Naive thymus-derived CD4-positive, alpha-beta T cell (primary cell): ENCODE measurements at regions not wholly inside any gene's neighbourhood (a gene's known extent, or its start where the extent isn't known, plus 50 kb on each side); places are given as distances from the start of the nearest gene placed in this dataset.

Source experiments
- ATAC-seq: fragments of 150-1000 bp; cut with Tn5 transposase; 2 replicates; pipeline ENCODE4 v1.10.0; 2021; ENCODE audit warnings: mild to moderate bottlenecking, moderate library complexity
- CTCF ChIA-PET: fragments of 350-600 bp; sonication (Branson Sonifier 250); formaldehyde crosslinking; loops from one replicate; lab custom pipeline; 2021; ENCODE audit warnings: antibody characterized with exemption; lab: Charles Lee
- POLR2A ChIA-PET: fragments of 350-600 bp; sonication (Branson Sonifier 250); formaldehyde crosslinking; loops from one replicate; lab custom pipeline; 2021; ENCODE audit warnings: antibody characterized with exemption, inconsistent platforms; lab: Charles Lee
- DNase-seq, 9 donors: peaks; one replicate each; pipeline versions ENCODE4 v3.0.0 to v3.0.0-alpha.2; 2020 to 2022; ENCODE audit warnings: mixed read lengths in 1 of 9
- H3K27ac ChIP-seq: one replicate; pipeline ENCODE4 v1.7.0; 2013; ENCODE audit warnings: mild to moderate bottlenecking, low read depth, low read length, moderate library complexity
- H3K27me3 ChIP-seq, 2 donors: one replicate each; pipeline ENCODE4 v1.7.0; 2013; ENCODE audit warnings: low read length in 2 of 2, mild to moderate bottlenecking in 2 of 2, moderate library complexity in 2 of 2; ENCODE audit not compliant: control insufficient read depth in 2 of 2, insufficient read depth in 2 of 2
- H3K36me3 ChIP-seq, 3 experiments: 1 replicate in 2 of 3; 2 replicates in 1 of 3; pipeline ENCODE4 v1.7.0; 2013; ENCODE audit warnings: low read length in 3 of 3, mild to moderate bottlenecking in 3 of 3, moderate library complexity in 1 of 3; ENCODE audit not compliant: insufficient read depth in 3 of 3, control insufficient read depth in 2 of 3
- H3K4me1 ChIP-seq, 2 donors: one replicate each; pipeline ENCODE4 v1.7.0; 2013; ENCODE audit warnings: low read length in 2 of 2, mild to moderate bottlenecking in 2 of 2, moderate library complexity in 1 of 2; ENCODE audit not compliant: control insufficient read depth in 2 of 2, insufficient read depth in 2 of 2
- H3K4me3 ChIP-seq: 2 replicates; pipeline ENCODE4 v1.7.0; 2013; ENCODE audit warnings: mild to moderate bottlenecking, low read length
- H3K9me3 ChIP-seq, 3 experiments: 1 replicate in 2 of 3; 2 replicates in 1 of 3; pipeline ENCODE4 v1.7.0; 2013; ENCODE audit warnings: low read length in 3 of 3; ENCODE audit not compliant: control insufficient read depth in 2 of 3
- H3K27ac Mint-ChIP-seq, 9 donors: one replicate each; pipeline ENCODE4 v1.8.0; 2020 to 2022; ENCODE audit warnings: mixed read lengths in 9 of 9, mild to moderate bottlenecking in 8 of 9, moderate library complexity in 5 of 9, inconsistent platforms in 2 of 9
- H3K27me3 Mint-ChIP-seq, 5 donors: one replicate each; pipeline ENCODE4 v1.8.0; 2021 to 2022; ENCODE audit warnings: mixed read lengths in 5 of 5, mild to moderate bottlenecking in 1 of 5
- H3K36me3 Mint-ChIP-seq, 5 donors: one replicate each; pipeline ENCODE4 v1.8.0; 2020 to 2022; ENCODE audit warnings: mixed read lengths in 5 of 5, mild to moderate bottlenecking in 3 of 5, inconsistent platforms in 1 of 5
- H3K4me1 Mint-ChIP-seq, 7 donors: one replicate each; pipeline ENCODE4 v1.8.0; 2020 to 2022; ENCODE audit warnings: mixed read lengths in 7 of 7, mild to moderate bottlenecking in 3 of 7, inconsistent platforms in 1 of 7
- H3K4me3 Mint-ChIP-seq, 10 donors: one replicate each; pipeline ENCODE4 v1.8.0; 2020 to 2022; ENCODE audit warnings: mild to moderate bottlenecking in 10 of 10, mixed read lengths in 10 of 10, moderate library complexity in 6 of 10, inconsistent platforms in 2 of 10
- H3K9me3 Mint-ChIP-seq, 11 donors: one replicate each; pipeline ENCODE4 v1.8.0; 2020 to 2022; ENCODE audit warnings: mixed read lengths in 11 of 11, mild to moderate bottlenecking in 4 of 11, inconsistent platforms in 1 of 11, moderate library complexity in 1 of 11
- intact Hi-C, 2 donors: fragments of 100-400 bp; cut with micrococcal nuclease; formaldehyde crosslinking; loops; one replicate each; pipeline ENCODE4 v1.15.1; 2023

GRCh38 chr13:107252428-107252827 is 684.5 kb upstream of the ARGLU1 start:
- Histone ChIP-seq H3K27ac (no peak overlapping the region), H3K4me3 (no peak overlapping the region), H3K4me1 (no peaks in the 10 kb centered on the region), H3K9me3 (no peaks in the 10 kb centered on the region), H3K27me3 (no peaks in the 10 kb centered on the region), H3K36me3 (no peaks in the 10 kb centered on the region)
- ATAC-seq (no peak), DNase-seq (no peak)
- no peak overlapping the region for H3K27ac Mint-ChIP-seq
- H3K4me3 Mint-ChIP-seq, result no peak overlapping the region
- no peaks in the 10 kb centered on the region for H3K36me3 Mint-ChIP-seq
- CTCF ChIA-PET, result no interaction called here
- POLR2A ChIA-PET, result no interaction called here
- H3K27me3 Mint-ChIP-seq, result peaks cover 0 to 5% (median 0%) of the 10 kb centered on the region in 5 donors
- no peaks in the 10 kb centered on the region for H3K4me1 Mint-ChIP-seq
- peaks cover 0 to 4% (median 0%) of the 10 kb centered on the region in 11 donors for H3K9me3 Mint-ChIP-seq
- intact Hi-C loops, result no loop called here

DNA sequence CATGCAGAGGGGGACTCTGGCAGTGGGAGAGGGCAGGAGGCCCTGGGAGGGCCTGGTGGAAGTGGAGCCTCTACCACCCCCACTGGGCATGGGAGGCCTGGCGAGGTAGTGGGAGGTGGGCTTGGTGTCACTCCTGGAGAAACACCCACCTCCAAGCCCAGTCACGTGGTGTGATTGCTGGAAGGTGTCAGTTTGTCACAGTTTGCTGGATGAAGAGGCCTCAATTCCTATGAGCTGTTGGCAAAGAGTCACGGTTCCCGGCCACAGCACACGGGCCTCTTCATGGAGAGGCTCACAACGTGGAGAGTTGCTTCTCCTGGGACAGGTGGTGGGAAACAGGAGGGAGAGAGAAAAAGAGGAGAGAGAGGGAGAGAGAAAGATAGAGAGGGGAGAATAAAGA is 684.1 kb upstream of the ARGLU1 start:
- peaks cover 0 to 5% (median 0%) of the 10 kb centered on the region in 5 donors for H3K27me3 Mint-ChIP-seq
- ChIA-PET CTCF (no interaction called here), POLR2A (no interaction called here)
- no peak for DNase-seq
- no peaks in the 10 kb centered on the region for H3K4me1 ChIP-seq
- H3K4me3 ChIP-seq, result no peak overlapping the region
- no peak overlapping the region for H3K4me3 Mint-ChIP-seq
- no peak for ATAC-seq
- H3K9me3 ChIP-seq, result no peaks in the 10 kb centered on the region
- intact Hi-C loops, result no loop called here
- H3K9me3 Mint-ChIP-seq, result peaks cover 0 to 4% (median 0%) of the 10 kb centered on the region in 11 donors
- no peaks in the 10 kb centered on the region for H3K36me3 Mint-ChIP-seq
- H3K4me1 Mint-ChIP-seq, result no peaks in the 10 kb centered on the region
- H3K27me3 ChIP-seq, result no peaks in the 10 kb centered on the region
- H3K27ac Mint-ChIP-seq, result no peak overlapping the region
- H3K27ac ChIP-seq, result no peak overlapping the region
- no peaks in the 10 kb centered on the region for H3K36me3 ChIP-seq

DNA sequence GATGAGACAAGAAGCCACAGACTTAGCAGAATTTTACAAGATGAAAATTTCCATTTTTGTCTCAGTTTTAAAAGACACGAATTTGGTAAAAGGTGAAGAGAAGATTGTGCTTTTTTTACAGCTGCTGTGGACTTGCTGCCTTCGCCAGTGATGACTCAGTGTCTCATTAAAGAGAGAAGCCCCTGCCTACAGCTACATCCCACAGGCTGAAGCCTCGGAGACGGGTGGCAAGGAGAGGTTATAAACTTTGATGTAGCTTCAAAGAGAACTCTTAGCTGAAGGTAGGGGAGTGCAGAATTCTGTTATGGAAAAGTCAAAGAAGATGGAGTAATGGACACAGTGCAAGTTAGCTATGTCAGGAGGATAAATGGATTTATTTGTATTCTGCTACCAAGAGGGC is 683.4 kb upstream of the ARGLU1 start:
- ATAC-seq (no peak), DNase-seq (no peak)
- intact Hi-C loops, result no loop called here

DNA sequence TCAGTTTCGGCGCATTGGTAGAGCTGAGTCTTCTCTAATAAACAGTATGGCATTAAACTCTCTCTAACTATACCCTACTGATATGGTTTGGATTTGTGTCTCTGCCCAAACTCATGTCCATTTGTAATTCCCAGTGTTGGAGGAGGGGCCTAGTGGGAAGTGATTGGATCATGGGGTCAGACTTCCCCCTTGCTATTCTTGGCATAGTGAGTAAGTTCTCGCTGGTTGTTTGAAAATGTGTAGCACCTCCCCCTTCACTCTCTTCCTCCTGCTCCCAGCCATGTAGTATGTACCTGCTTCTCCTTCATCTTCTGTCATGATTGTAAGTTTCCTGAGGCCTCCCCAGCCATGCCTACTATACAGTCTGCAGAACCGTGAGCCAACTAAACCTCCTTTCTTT is 682.7 kb upstream of the ARGLU1 start:
- no peak overlapping the region for H3K27ac Mint-ChIP-seq
- intact Hi-C loops, result no loop called here
- ChIA-PET POLR2A (interaction anchor here (0.5 kb wide), 1 partner anchor 8 kb away, joined by 3 read pairs; no protein-coding TSS in a partner anchor), CTCF (no interaction called here)
- Histone ChIP-seq H3K27ac (no peak overlapping the region), H3K4me1 (no peaks in the 10 kb centered on the region), H3K36me3 (no peaks in the 10 kb centered on the region), H3K4me3 (no peak overlapping the region), H3K9me3 (no peaks in the 10 kb centered on the region), H3K27me3 (no peaks in the 10 kb centered on the region)
- peaks cover 0 to 5% (median 0%) of the 10 kb centered on the region in 5 donors for H3K27me3 Mint-ChIP-seq
- no peaks in the 10 kb centered on the region for H3K36me3 Mint-ChIP-seq
- DNase-seq, result no peak
- H3K4me3 Mint-ChIP-seq, result no peak overlapping the region
- peaks cover 0 to 4% (median 0%) of the 10 kb centered on the region in 11 donors for H3K9me3 Mint-ChIP-seq
- no peaks in the 10 kb centered on the region for H3K4me1 Mint-ChIP-seq
- ATAC-seq, result no peak

More for the DNA sequence above, 683.4 kb upstream of the ARGLU1 start:
- no peak overlapping the region for H3K4me3 ChIP-seq
- H3K9me3 Mint-ChIP-seq, result peaks cover 0 to 4% (median 0%) of the 10 kb centered on the region in 11 donors
- ChIA-PET POLR2A (interaction anchor here (0.5 kb wide), 1 partner anchor 9 kb away, joined by 3 read pairs; no protein-coding TSS in a partner anchor), CTCF (no interaction called here)
- no peaks in the 10 kb centered on the region for H3K4me1 Mint-ChIP-seq
- H3K36me3 Mint-ChIP-seq, result no peaks in the 10 kb centered on the region
- H3K27ac ChIP-seq, result no peak overlapping the region
- H3K9me3 ChIP-seq, result no peaks in the 10 kb centered on the region
- no peaks in the 10 kb centered on the region for H3K36me3 ChIP-seq
- no peak overlapping the region for H3K27ac Mint-ChIP-seq
- no peak overlapping the region for H3K4me3 Mint-ChIP-seq
- H3K27me3 Mint-ChIP-seq, result peaks cover 0 to 5% (median 0%) of the 10 kb centered on the region in 5 donors
- no peaks in the 10 kb centered on the region for H3K4me1 ChIP-seq
- H3K27me3 ChIP-seq, result no peaks in the 10 kb centered on the region

DNA sequence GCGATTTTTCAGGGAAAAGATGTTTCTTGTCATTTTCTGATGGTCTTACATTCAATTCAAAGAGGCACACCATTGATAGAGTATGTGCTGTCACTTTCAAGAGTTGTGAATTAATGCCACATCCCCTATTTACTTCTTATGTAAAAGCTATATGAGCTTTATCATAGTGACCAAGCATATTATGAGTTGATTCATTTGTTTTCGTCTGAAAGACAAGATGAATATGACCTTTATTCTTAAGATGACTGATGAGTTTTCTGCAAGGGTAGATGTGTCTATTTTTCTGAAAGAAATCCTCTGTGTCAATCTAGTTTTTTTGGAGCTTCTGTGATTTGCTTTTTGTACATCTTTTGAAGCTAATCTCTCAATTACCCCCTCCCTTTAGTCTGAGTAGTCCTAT is 676.3 kb upstream of the ARGLU1 start:
- Mint-ChIP-seq H3K9me3 (peaks cover 0 to 15% (median 0%) of the 10 kb centered on the region in 11 donors), H3K27ac (no peak overlapping the region), H3K27me3 (peaks cover 0 to 7% (median 0%) of the 10 kb centered on the region in 5 donors), H3K36me3 (no peaks in the 10 kb centered on the region), H3K4me1 (peaks cover 0 to 1% (median 0%) of the 10 kb centered on the region in 7 donors), H3K4me3 (no peak overlapping the region)
- ChIA-PET CTCF (no interaction called here), POLR2A (no interaction called here)
- H3K4me1 ChIP-seq, result no peaks in the 10 kb centered on the region
- H3K27ac ChIP-seq, result no peak overlapping the region
- ATAC-seq (no peak), DNase-seq (no peak)
- no peak overlapping the region for H3K4me3 ChIP-seq
- intact Hi-C loops, result no loop called here
- H3K36me3 ChIP-seq, result no peaks in the 10 kb centered on the region
- H3K9me3 ChIP-seq, result no peaks in the 10 kb centered on the region
- no peaks in the 10 kb centered on the region for H3K27me3 ChIP-seq

DNA sequence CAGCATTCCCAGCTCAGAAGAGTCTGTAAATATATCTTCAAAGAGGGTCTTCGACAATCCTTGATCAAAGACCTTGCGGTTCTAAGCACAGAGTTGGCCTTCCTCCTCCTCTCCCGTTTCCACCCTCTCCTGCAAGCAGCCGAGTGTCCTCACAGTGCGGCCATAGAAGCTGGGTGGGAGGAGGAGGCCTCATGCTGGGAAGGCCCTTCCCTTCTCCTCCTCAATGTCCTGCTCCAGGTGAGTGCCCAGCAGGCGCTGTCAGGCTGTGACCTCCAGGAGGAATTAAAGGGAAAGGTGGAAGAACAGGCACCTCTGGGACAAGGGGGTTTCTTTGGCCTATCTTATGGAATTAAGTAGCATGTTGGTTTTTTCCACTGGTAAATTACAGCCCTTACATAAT is 674.2 kb upstream of the ARGLU1 start:
- Mint-ChIP-seq H3K4me3 (no peak overlapping the region), H3K27me3 (peaks cover 0 to 7% (median 0%) of the 10 kb centered on the region in 5 donors), H3K36me3 (no peaks in the 10 kb centered on the region), H3K4me1 (peaks cover 0 to 1% (median 0%) of the 10 kb centered on the region in 7 donors), H3K9me3 (peaks cover 0 to 12% (median 0%) of the 10 kb centered on the region in 11 donors), H3K27ac (no peak overlapping the region)
- no peak for ATAC-seq
- intact Hi-C loops, result no loop called here
- Histone ChIP-seq H3K27me3 (no peaks in the 10 kb centered on the region), H3K9me3 (no peaks in the 10 kb centered on the region), H3K27ac (no peak overlapping the region), H3K4me1 (no peaks in the 10 kb centered on the region), H3K4me3 (no peak overlapping the region), H3K36me3 (no peaks in the 10 kb centered on the region)
- DNase-seq, result no peak
- CTCF ChIA-PET, result no interaction called here
- POLR2A ChIA-PET, result no interaction called here

DNA sequence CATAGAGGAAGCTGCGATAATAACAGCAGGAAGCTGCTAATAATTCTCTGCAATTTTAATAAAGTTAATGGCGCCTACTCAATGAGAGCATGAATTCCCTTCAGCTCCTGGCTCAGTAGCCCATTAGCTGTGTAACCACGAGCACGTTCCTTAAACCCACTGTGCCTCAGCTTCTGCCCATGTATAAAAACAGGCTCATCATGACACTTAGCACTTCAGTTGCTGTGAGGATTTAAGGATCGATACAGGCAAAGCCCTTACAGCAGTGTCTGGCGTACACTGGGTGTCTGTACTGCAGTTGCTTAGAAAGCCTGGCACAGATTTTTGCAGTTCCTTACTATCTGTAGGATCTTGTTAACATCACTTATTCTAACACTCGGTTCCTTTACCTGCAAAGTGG is 673.4 kb upstream of the ARGLU1 start:
- Mint-ChIP-seq H3K9me3 (peaks cover 0 to 12% (median 0%) of the 10 kb centered on the region in 11 donors), H3K27ac (no peak overlapping the region), H3K4me1 (peaks cover 0 to 1% (median 0%) of the 10 kb centered on the region in 7 donors), H3K4me3 (no peak overlapping the region), H3K27me3 (peaks cover 0 to 7% (median 0%) of the 10 kb centered on the region in 5 donors), H3K36me3 (no peaks in the 10 kb centered on the region)
- ATAC-seq (no peak), DNase-seq (no peak)
- Histone ChIP-seq H3K27me3 (no peaks in the 10 kb centered on the region), H3K27ac (no peak overlapping the region), H3K36me3 (no peaks in the 10 kb centered on the region), H3K4me3 (no peak overlapping the region), H3K4me1 (no peaks in the 10 kb centered on the region), H3K9me3 (no peaks in the 10 kb centered on the region)
- POLR2A ChIA-PET, result no interaction called here
- intact Hi-C loops, result no loop called here
- CTCF ChIA-PET, result no interaction called here
